SH-SY5Y (cell line): ENCODE measurements at regions not wholly inside any gene's neighbourhood (a gene's known extent, or its start where the extent isn't known, plus 50 kb on each side); places are given as distances from the start of the nearest gene placed in this dataset.

Experiments
- GATA2 ChIP-seq: IDR thresholded peaks from 2 replicates; pipeline ENCODE4 v1.6.1; 2011; ENCODE audit warnings: mild to moderate bottlenecking, low read depth, low read length
- GATA3 ChIP-seq: IDR thresholded peaks from 2 replicates; pipeline ENCODE4 v1.6.1; 2011; ENCODE audit warnings: low read depth, mild to moderate bottlenecking, low read length, moderate library complexity

GRCh38 chr22:25495285-25495684, 69.2 kb upstream of the GRK3 start:
- no peak for TF ChIP-seq GATA2
- TF ChIP-seq GATA3, result no peak
